Breast epithelium (tissue), 3 donors: ENCODE measurements at regions not wholly inside any gene's neighbourhood (a gene's known extent, or its start where the extent isn't known, plus 50 kb on each side); places are given as distances from the start of the nearest gene placed in this dataset.

Source experiments
- POLR2A ChIP-seq: fragments of 450-650 bp; IDR thresholded peaks from one replicate; pipeline ENCODE4 v1.6.1; 2016; ENCODE audit warnings: antibody characterized with exemption, mild to moderate bottlenecking, moderate library complexity
- TF ChIP-seq, protein P1 (sequence below), 3 donors: fragments of 450-650 bp; IDR thresholded peaks; one replicate each; pipeline ENCODE4 v1.5.1; 2016 to 2017; ENCODE audit warnings: antibody characterized with exemption in 3 of 3, mild to moderate bottlenecking in 3 of 3, moderate library complexity in 3 of 3

GRCh38 chr7:133201470-133201869 is 51.4 kb upstream of the EXOC4 start:
- no peak for TF ChIP-seq POLR2A
- TF ChIP-seq, protein P1, sequence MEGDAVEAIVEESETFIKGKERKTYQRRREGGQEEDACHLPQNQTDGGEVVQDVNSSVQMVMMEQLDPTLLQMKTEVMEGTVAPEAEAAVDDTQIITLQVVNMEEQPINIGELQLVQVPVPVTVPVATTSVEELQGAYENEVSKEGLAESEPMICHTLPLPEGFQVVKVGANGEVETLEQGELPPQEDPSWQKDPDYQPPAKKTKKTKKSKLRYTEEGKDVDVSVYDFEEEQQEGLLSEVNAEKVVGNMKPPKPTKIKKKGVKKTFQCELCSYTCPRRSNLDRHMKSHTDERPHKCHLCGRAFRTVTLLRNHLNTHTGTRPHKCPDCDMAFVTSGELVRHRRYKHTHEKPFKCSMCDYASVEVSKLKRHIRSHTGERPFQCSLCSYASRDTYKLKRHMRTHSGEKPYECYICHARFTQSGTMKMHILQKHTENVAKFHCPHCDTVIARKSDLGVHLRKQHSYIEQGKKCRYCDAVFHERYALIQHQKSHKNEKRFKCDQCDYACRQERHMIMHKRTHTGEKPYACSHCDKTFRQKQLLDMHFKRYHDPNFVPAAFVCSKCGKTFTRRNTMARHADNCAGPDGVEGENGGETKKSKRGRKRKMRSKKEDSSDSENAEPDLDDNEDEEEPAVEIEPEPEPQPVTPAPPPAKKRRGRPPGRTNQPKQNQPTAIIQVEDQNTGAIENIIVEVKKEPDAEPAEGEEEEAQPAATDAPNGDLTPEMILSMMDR (IDR thresholded peaks at IDR 0.05) = no peak
